Esophagus muscularis mucosa (tissue), 4 donors: ENCODE measurements at regions not wholly inside any gene's neighbourhood (a gene's known extent, or its start where the extent isn't known, plus 50 kb on each side); places are given as distances from the start of the nearest gene placed in this dataset.

ENCODE experiments used
- DNase-seq: peaks from one replicate; pipeline ENCODE4 v3.0.0-alpha.2; 2017; ENCODE audit errors: extremely low spot score
- H3K27ac ChIP-seq, 4 donors: fragments of 200-600 bp; sonication (generic); replicated peaks in 1 of 4; 1 replicate in 3 of 4; 2 replicates in 1 of 4; pipeline ENCODE4 v1.5.1; 2016 to 2019; ENCODE audit warnings: mild to moderate bottlenecking in 1 of 4
- H3K27me3 ChIP-seq, 4 donors: fragments of 200-600 bp; sonication (generic); one replicate each; pipeline versions ENCODE4 v1.5.1 to v1.6.0; 2016 to 2019
- H3K36me3 ChIP-seq, 4 donors: fragments of 200-600 bp; sonication (generic); one replicate each; pipeline ENCODE4 v1.5.1; 2016 to 2019
- H3K4me1 ChIP-seq, 4 donors: fragments of 200-600 bp; sonication (generic); one replicate each; pipeline ENCODE4 v1.5.1; 2016 to 2019
- H3K4me3 ChIP-seq, 4 donors: fragments of 200-600 bp; sonication (generic); 1 replicate in 2 of 4; 2 replicates in 2 of 4; pipeline ENCODE4 v1.5.1; 2016 to 2019; ENCODE audit warnings: mild to moderate bottlenecking in 4 of 4, moderate library complexity in 1 of 4
- H3K9me3 ChIP-seq, 4 donors: fragments of 200-600 bp; sonication (generic); 1 replicate in 3 of 4; 2 replicates in 1 of 4; pipeline ENCODE4 v1.5.1; 2016 to 2019
- EP300 ChIP-seq: sonication (generic); formaldehyde crosslinking; IDR thresholded peaks from one replicate; pipeline ENCODE4 v1.6.1; 2017; ENCODE audit warnings: antibody characterized with exemption
- POLR2A ChIP-seq: fragments of 450-650 bp; IDR thresholded peaks from one replicate; pipeline ENCODE4 v1.6.1; 2017; ENCODE audit warnings: antibody characterized with exemption, moderate library complexity, mild to moderate bottlenecking, low read depth
- POLR2AphosphoS5 ChIP-seq, 2 donors: sonication (generic); formaldehyde crosslinking; IDR thresholded peaks; one replicate each; pipeline ENCODE4 v1.6.1; 2017; ENCODE audit warnings: antibody characterized with exemption in 2 of 2
- WGBS: methylation state at CpG from one replicate; pipeline ENCODE4 v1.1.5; 2018; 5-methylcytosine and 5-hydroxymethylcytosine counted together
- intact Hi-C: fragments of 100-400 bp; cut with DNase I; formaldehyde crosslinking; loops from one replicate; pipeline ENCODE4 v1.15.1; 2023
- TF ChIP-seq, protein P1 (sequence below), 3 experiments: fragments of 200-600 bp in 2 of 3; fragments of 450-650 bp in 1 of 3; sonication (generic) in 2 of 3; IDR thresholded peaks; one replicate each; pipeline ENCODE4 v1.5.1; 2017 to 2019; ENCODE audit warnings: antibody characterized with exemption in 3 of 3, mild to moderate bottlenecking in 2 of 3, moderate library complexity in 1 of 3

DNA sequence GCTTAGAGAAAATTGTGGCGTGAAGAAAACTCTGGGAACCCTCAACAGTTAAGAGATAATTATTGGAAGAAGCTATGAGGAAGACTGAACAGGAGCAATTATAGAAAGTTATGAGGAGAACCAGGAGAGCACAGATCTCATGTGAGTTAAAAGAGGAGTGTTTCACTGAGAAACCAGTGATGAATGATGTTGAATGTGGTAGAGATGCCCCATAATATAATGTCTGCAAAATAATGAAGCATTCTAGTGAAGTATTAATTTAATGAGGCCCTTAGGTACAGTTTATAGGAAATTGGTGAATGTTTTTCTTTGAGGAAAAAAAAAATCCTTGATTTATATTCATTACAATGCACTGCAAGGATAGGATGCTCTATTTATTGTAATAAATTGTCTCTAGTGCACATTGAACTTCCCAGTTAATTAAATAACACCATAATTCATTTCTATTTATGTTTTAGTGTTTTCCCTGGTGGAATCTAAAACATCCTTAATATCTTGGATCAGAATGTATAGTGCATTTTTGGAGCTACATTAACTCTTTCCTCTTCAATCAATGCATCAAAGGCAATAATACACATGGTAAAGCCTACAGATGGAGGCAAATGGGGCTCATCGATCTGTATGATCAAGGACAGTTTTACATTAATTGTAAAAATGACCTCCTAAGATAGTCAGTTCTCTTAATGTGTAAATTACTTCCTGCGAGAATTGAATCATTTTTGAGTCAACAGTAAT is 91.4 kb upstream of the EYS start:
- WGBS = 86% methylated on average over 3 of the region's 3 CpGs
- TF ChIP-seq, protein P1, sequence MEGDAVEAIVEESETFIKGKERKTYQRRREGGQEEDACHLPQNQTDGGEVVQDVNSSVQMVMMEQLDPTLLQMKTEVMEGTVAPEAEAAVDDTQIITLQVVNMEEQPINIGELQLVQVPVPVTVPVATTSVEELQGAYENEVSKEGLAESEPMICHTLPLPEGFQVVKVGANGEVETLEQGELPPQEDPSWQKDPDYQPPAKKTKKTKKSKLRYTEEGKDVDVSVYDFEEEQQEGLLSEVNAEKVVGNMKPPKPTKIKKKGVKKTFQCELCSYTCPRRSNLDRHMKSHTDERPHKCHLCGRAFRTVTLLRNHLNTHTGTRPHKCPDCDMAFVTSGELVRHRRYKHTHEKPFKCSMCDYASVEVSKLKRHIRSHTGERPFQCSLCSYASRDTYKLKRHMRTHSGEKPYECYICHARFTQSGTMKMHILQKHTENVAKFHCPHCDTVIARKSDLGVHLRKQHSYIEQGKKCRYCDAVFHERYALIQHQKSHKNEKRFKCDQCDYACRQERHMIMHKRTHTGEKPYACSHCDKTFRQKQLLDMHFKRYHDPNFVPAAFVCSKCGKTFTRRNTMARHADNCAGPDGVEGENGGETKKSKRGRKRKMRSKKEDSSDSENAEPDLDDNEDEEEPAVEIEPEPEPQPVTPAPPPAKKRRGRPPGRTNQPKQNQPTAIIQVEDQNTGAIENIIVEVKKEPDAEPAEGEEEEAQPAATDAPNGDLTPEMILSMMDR (IDR thresholded peaks at IDR 0.05) = no peak
- TF ChIP-seq EP300 = no peak
- no peak for TF ChIP-seq POLR2A
- TF ChIP-seq POLR2AphosphoS5 (IDR thresholded peaks at IDR 0.05) = no peak
- H3K27ac ChIP-seq = no peak overlapping the region
- intact Hi-C loops = no loop called here
- no peak for DNase-seq
- no peaks in the 10 kb centered on the region for H3K4me1 ChIP-seq
- no peaks in the 10 kb centered on the region for H3K9me3 ChIP-seq
- no peak overlapping the region for H3K4me3 ChIP-seq
- no peaks in the 10 kb centered on the region for H3K27me3 ChIP-seq
- no peaks in the 10 kb centered on the region for H3K36me3 ChIP-seq

GRCh38 chr6:65790666-65791065 is 83.6 kb upstream of the EYS start:
- no peaks in the 10 kb centered on the region for H3K4me1 ChIP-seq
- WGBS = 35% methylated on average over 1 of the region's 1 CpG
- DNase-seq = no peak
- no peak overlapping the region for H3K27ac ChIP-seq
- peaks cover 0 to 7% (median 0%) of the 10 kb centered on the region in 4 donors for H3K9me3 ChIP-seq
- no peaks in the 10 kb centered on the region for H3K36me3 ChIP-seq
- H3K4me3 ChIP-seq = no peak overlapping the region
- TF ChIP-seq POLR2AphosphoS5 (IDR thresholded peaks at IDR 0.05) (no peak), POLR2A (no peak), EP300 (no peak)
- TF ChIP-seq, protein P1 (IDR thresholded peaks at IDR 0.05) = no peak
- H3K27me3 ChIP-seq = no peaks in the 10 kb centered on the region
- intact Hi-C loops = no loop called here

DNA sequence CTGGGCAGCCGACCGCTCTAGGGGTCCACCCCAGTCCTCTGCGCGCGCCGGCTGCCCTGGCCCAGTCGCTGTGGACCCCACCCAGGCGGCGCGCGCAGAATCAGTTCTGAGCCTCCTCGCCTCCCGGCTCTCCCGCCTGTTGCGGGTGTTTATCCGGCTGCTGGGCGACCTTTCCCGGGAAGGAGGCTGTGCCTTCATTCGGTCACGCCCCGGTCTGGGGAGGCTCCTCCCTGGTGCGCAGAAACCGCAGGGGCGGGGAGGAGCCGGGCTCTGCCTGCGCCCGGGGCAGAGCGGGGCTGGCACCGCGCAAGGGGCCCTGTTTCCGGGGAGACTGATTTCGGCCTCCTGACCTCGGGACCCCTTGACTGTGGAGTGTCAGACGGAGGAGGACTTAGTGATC is 80.8 kb upstream of the EYS start:
- intact Hi-C loops = no loop called here
- H3K4me1 ChIP-seq = no peaks in the 10 kb centered on the region
- DNase-seq = no peak
- H3K9me3 ChIP-seq = peaks cover 0 to 7% (median 0%) of the 10 kb centered on the region in 4 donors
- H3K27me3 ChIP-seq = no peaks in the 10 kb centered on the region
- H3K27ac ChIP-seq = no peak overlapping the region
- WGBS = 95% methylated on average over 34 of the region's 34 CpGs
- H3K4me3 ChIP-seq = no peak overlapping the region
- H3K36me3 ChIP-seq = no peaks in the 10 kb centered on the region
- TF ChIP-seq EP300 = no peak
- TF ChIP-seq POLR2AphosphoS5 (IDR thresholded peaks at IDR 0.05) = no peak
- no peak for TF ChIP-seq POLR2A
- TF ChIP-seq, protein P1 (IDR thresholded peaks at IDR 0.05) = no peak

GRCh38 chr6:65786815-65787214 is 79.8 kb upstream of the EYS start:
- H3K27ac ChIP-seq = no peak overlapping the region
- 92% methylated on average over 8 of the region's 8 CpGs for WGBS
- H3K4me3 ChIP-seq = no peak overlapping the region
- no peaks in the 10 kb centered on the region for H3K27me3 ChIP-seq
- no peaks in the 10 kb centered on the region for H3K4me1 ChIP-seq
- intact Hi-C loops = no loop called here
- no peak for DNase-seq
- TF ChIP-seq, protein P1 (IDR thresholded peaks at IDR 0.05) = no peak
- no peak for TF ChIP-seq POLR2A
- TF ChIP-seq EP300 = no peak
- no peak for TF ChIP-seq POLR2AphosphoS5 (IDR thresholded peaks at IDR 0.05)
- no peaks in the 10 kb centered on the region for H3K36me3 ChIP-seq
- H3K9me3 ChIP-seq = peaks cover 0 to 7% (median 0%) of the 10 kb centered on the region in 4 donors

GRCh38 chr6:65780691-65781090 is 73.7 kb upstream of the EYS start:
- Histone ChIP-seq H3K9me3 (no peaks in the 10 kb centered on the region), H3K4me3 (no peak overlapping the region), H3K27me3 (no peaks in the 10 kb centered on the region), H3K27ac (no peak overlapping the region), H3K4me1 (no peaks in the 10 kb centered on the region), H3K36me3 (no peaks in the 10 kb centered on the region)
- intact Hi-C loops = no loop called here
- DNase-seq = no peak
- no peak for TF ChIP-seq EP300
- TF ChIP-seq, protein P1 (IDR thresholded peaks at IDR 0.05) = no peak
- no peak for TF ChIP-seq POLR2AphosphoS5 (IDR thresholded peaks at IDR 0.05)
- TF ChIP-seq POLR2A = no peak
- 90% methylated on average over 4 of the region's 4 CpGs for WGBS
